PC-3 (cell line): ENCODE measurements at regions not wholly inside any gene's neighbourhood (a gene's known extent, or its start where the extent isn't known, plus 50 kb on each side); places are given as distances from the start of the nearest gene placed in this dataset.

Experiments
- ATAC-seq: fragments of 200-7000 bp; cut with Tn5 transposase; 2 replicates; pipeline ENCODE4 v1.9.1; 2020; ENCODE audit warnings: mild to moderate bottlenecking, moderate library complexity
- BruUV-seq: library from RNA; stranded (reverse); fragments of 400-500 nt; replicated peaks from 2 replicates; lab custom pipeline; 2021; lab: Mats Ljungman, UMichigan
- CTCF ChIA-PET: fragments of 300-600 bp; sonication (Branson Sonifier 250); formaldehyde crosslinking; loops from one replicate; lab custom pipeline; 2022; ENCODE audit warnings: antibody characterized with exemption; lab: Charles Lee
- POLR2A ChIA-PET: fragments of 300-600 bp; sonication (Branson Sonifier 250); formaldehyde crosslinking; loops from one replicate; lab custom pipeline; 2022; ENCODE audit warnings: antibody characterized with exemption; ENCODE audit not compliant: unreplicated experiment; lab: Charles Lee
- DNase-seq: peaks from one replicate; pipeline ENCODE4 v3.0.0-alpha.2; 2015
- H2AFZ ChIP-seq: fragments of 300-600 bp; sonication (generic); 2 replicates; pipeline ENCODE4 v1.6.0; 2016; ENCODE audit warnings: antibody characterized with exemption, low read length
- H3F3A ChIP-seq: fragments of 300-600 bp; sonication (generic); one replicate; pipeline ENCODE4 v1.6.0; 2017; ENCODE audit warnings: antibody characterized with exemption, low read length, control low read depth, mild to moderate bottlenecking; ENCODE audit not compliant: unreplicated experiment
- H3K27ac ChIP-seq: fragments of 300-600 bp; sonication (generic); 2 replicates; pipeline ENCODE4 v1.5.1; 2016; ENCODE audit warnings: mild to moderate bottlenecking, low read length
- H3K27me3 ChIP-seq: fragments of 300-600 bp; sonication (generic); 2 replicates; pipeline ENCODE4 v1.6.1; 2016; ENCODE audit warnings: low read length, mixed read lengths
- H3K36me3 ChIP-seq: fragments of 300-600 bp; sonication (generic); 2 replicates; pipeline ENCODE4 v1.6.1; 2016; ENCODE audit warnings: low read depth, mixed run types, low read length, mixed read lengths
- H3K4me1 ChIP-seq: fragments of 300-600 bp; sonication (generic); 2 replicates; pipeline ENCODE4 v1.5.1; 2016; ENCODE audit warnings: low read length; ENCODE audit not compliant: insufficient read depth
- H3K4me2 ChIP-seq: fragments of 300-600 bp; sonication (generic); 2 replicates; pipeline ENCODE4 v1.6.0; 2016; ENCODE audit warnings: low read length
- H3K4me3 ChIP-seq: fragments of 300-600 bp; sonication (generic); 2 replicates; pipeline ENCODE4 v1.5.1; 2016; ENCODE audit warnings: mild to moderate bottlenecking, low read length, mixed read lengths
- H3K79me2 ChIP-seq: fragments of 300-600 bp; sonication (generic); 2 replicates; pipeline ENCODE4 v1.6.1; 2017; ENCODE audit warnings: low read length, mixed read lengths
- H3K9ac ChIP-seq: fragments of 300-600 bp; sonication (generic); 2 replicates; pipeline ENCODE4 v1.6.0; 2016; ENCODE audit warnings: mild to moderate bottlenecking, low read length
- H3K9me2 ChIP-seq: fragments of 300-600 bp; sonication (generic); replicated peaks from 2 replicates; pipeline ENCODE4 v1.6.1; 2016; ENCODE audit warnings: mixed run types, low read length, mixed read lengths
- H3K9me3 ChIP-seq: fragments of 300-600 bp; sonication (generic); 2 replicates; pipeline ENCODE4 v1.6.1; 2016; ENCODE audit warnings: low read length, mixed read lengths
- H4K20me1 ChIP-seq: fragments of 300-600 bp; sonication (generic); 2 replicates; pipeline ENCODE4 v1.6.1; 2016; ENCODE audit warnings: low read length, mixed read lengths
- EZH2 ChIP-seq: fragments of 300-600 bp; sonication (generic); IDR thresholded peaks from one replicate; pipeline ENCODE4 v1.6.1; 2017; ENCODE audit warnings: antibody characterized with exemption, mild to moderate bottlenecking, low read length; ENCODE audit not compliant: unreplicated experiment
- EZH2phosphoT487 ChIP-seq: fragments of 300-600 bp; sonication (generic); IDR thresholded peaks from 2 replicates; pipeline ENCODE4 v1.6.1; 2018; ENCODE audit warnings: mild to moderate bottlenecking, antibody characterized with exemption, low read length, borderline replicate concordance
- intact Hi-C: fragments of 100-400 bp; cut with micrococcal nuclease; formaldehyde crosslinking; loops from 2 replicates; pipeline ENCODE4 v1.9.0; 2023
- TF ChIP-seq, protein P1 (sequence below): fragments of 300-600 bp; sonication (generic); conservative IDR thresholded peaks from 2 replicates; pipeline ENCODE4 v1.5.1; 2017; ENCODE audit warnings: antibody characterized with exemption, low read depth, mild to moderate bottlenecking, low read length

DNA sequence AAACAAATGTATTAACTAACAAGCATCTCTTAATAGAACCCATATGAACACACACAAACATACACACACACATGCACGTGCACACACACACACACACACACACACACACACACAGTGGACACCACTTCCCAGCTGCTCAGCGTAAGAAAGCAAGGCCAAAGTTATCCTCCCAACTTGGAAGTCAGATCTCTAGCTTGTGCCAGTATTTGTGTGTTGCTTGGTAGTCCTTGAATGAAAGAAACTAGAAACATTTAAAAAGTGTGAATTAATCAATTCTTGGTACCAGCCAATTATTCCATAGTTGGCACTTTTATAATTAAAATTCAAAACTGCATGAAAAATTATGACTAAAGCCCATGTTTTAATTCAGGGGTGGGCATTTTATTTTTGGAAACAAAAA lies 178.1 kb downstream of the TMEM161B start:
- H3K9ac ChIP-seq: no peak overlapping the region
- no peak overlapping the region for H3K4me2 ChIP-seq
- no peaks in the 10 kb centered on the region for H3K36me3 ChIP-seq
- H2AFZ ChIP-seq: no peak overlapping the region
- no peaks in the 10 kb centered on the region for H3F3A ChIP-seq
- H3K4me3 ChIP-seq: no peak overlapping the region
- ChIA-PET POLR2A (no interaction called here), CTCF (no interaction called here)
- no peaks in the 10 kb centered on the region for H3K9me2 ChIP-seq
- TF ChIP-seq EZH2phosphoT487 (no peak), EZH2 (no peak)
- TF ChIP-seq, protein P1, sequence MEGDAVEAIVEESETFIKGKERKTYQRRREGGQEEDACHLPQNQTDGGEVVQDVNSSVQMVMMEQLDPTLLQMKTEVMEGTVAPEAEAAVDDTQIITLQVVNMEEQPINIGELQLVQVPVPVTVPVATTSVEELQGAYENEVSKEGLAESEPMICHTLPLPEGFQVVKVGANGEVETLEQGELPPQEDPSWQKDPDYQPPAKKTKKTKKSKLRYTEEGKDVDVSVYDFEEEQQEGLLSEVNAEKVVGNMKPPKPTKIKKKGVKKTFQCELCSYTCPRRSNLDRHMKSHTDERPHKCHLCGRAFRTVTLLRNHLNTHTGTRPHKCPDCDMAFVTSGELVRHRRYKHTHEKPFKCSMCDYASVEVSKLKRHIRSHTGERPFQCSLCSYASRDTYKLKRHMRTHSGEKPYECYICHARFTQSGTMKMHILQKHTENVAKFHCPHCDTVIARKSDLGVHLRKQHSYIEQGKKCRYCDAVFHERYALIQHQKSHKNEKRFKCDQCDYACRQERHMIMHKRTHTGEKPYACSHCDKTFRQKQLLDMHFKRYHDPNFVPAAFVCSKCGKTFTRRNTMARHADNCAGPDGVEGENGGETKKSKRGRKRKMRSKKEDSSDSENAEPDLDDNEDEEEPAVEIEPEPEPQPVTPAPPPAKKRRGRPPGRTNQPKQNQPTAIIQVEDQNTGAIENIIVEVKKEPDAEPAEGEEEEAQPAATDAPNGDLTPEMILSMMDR: no peak
- H3K79me2 ChIP-seq: no peaks in the 10 kb centered on the region
- no peaks in the 10 kb centered on the region for H3K9me3 ChIP-seq
- no peak overlapping the region for H3K27ac ChIP-seq
- DNase-seq (no peak), ATAC-seq (no peak)
- no TSS peak for BruUV-seq
- no peaks in the 10 kb centered on the region for H3K4me1 ChIP-seq
- intact Hi-C loops: no loop called here
- H4K20me1 ChIP-seq: no peaks in the 10 kb centered on the region
- no peaks in the 10 kb centered on the region for H3K27me3 ChIP-seq

GRCh38 chr5:88089719-88090390 lies 178.8 kb downstream of the TMEM161B start:
- Histone ChIP-seq H3K4me1 (no peaks in the 10 kb centered on the region), H3K27ac (no peak overlapping the region), H4K20me1 (no peaks in the 10 kb centered on the region), H3K4me3 (no peak overlapping the region), H3K27me3 (no peaks in the 10 kb centered on the region), H3K9me3 (no peaks in the 10 kb centered on the region), H3K36me3 (no peaks in the 10 kb centered on the region), H3K4me2 (no peak overlapping the region), H3K9ac (no peak overlapping the region), H2AFZ (no peak overlapping the region), H3K9me2 (no peaks in the 10 kb centered on the region), H3F3A (no peaks in the 10 kb centered on the region), H3K79me2 (no peaks in the 10 kb centered on the region)
- POLR2A ChIA-PET: interaction anchor here (0.6 kb wide), 1 partner anchor 31 kb away, joined by 5 read pairs; no protein-coding TSS in a partner anchor
- no peak for TF ChIP-seq EZH2
- TF ChIP-seq, protein P1: no peak
- TF ChIP-seq EZH2phosphoT487: no peak
- CTCF ChIA-PET: no interaction called here
- ATAC-seq: no peak
- DNase-seq: no peak
- intact Hi-C loops: no loop called here
- no TSS peak for BruUV-seq

GRCh38 chr5:88085462-88085861 lies 183.2 kb downstream of the TMEM161B start:
- Histone ChIP-seq H3K27ac (no peak overlapping the region), H3K9me2 (no peaks in the 10 kb centered on the region), H3K36me3 (no peaks in the 10 kb centered on the region), H4K20me1 (no peaks in the 10 kb centered on the region), H3K4me3 (no peak overlapping the region), H2AFZ (no peak overlapping the region), H3K9me3 (no peaks in the 10 kb centered on the region), H3K9ac (no peak overlapping the region), H3F3A (no peaks in the 10 kb centered on the region), H3K4me2 (no peak overlapping the region), H3K4me1 (no peaks in the 10 kb centered on the region), H3K27me3 (no peaks in the 10 kb centered on the region), H3K79me2 (no peaks in the 10 kb centered on the region)
- DNase-seq: no peak
- ATAC-seq: no peak
- POLR2A ChIA-PET: no interaction called here
- no TSS peak for BruUV-seq
- CTCF ChIA-PET: no interaction called here
- intact Hi-C loops: no loop called here
- TF ChIP-seq, protein P1: no peak
- no peak for TF ChIP-seq EZH2phosphoT487
- TF ChIP-seq EZH2: no peak
